SK-N-SH treated with all-trans-retinoic acid at 6 μM for 48 hours (cell line): ENCODE measurements at regions not wholly inside any gene's neighbourhood (a gene's known extent, or its start where the extent isn't known, plus 50 kb on each side); places are given as distances from the start of the nearest gene placed in this dataset.

Experiments used
- ARNTL ChIP-seq: fragments of 450-650 bp; formaldehyde crosslinking; IDR thresholded peaks from 2 replicates; pipeline ENCODE4 v1.5.0; 2020; ENCODE audit warnings: low read depth, mild to moderate bottlenecking, moderate library complexity, borderline replicate concordance
- RARB ChIP-seq: fragments of 250-450 bp; sonication (Bioruptor Pico); IDR thresholded peaks from 2 replicates; pipeline ENCODE4 v1.8.0; 2021; ENCODE audit warnings: mild to moderate bottlenecking, moderate library complexity

DNA sequence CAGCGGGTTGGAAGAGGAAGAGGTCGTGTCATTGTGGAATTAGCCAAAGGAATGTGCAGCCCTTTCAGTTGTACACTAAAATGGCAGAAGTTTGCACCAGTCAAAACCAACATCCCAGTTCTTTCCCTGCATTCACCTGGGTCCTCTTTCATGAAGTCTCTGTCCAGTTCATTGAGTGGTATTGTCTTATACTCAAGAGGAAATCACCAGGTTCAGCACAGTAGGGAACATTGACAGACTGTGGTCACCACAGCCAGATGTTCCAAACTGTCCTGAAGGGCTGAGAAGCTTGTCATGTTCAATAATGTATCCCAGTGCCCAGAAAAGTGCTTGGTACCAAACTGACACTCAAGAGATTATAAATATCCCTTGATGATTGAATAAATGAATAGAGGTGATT lies 131.6 kb downstream of the GLUL start:
- TF ChIP-seq RARB: no peak
- TF ChIP-seq ARNTL: no peak
